DND-41 (cell line): ENCODE measurements at regions not wholly inside any gene's neighbourhood (a gene's known extent, or its start where the extent isn't known, plus 50 kb on each side); places are given as distances from the start of the nearest gene placed in this dataset.

ENCODE experiments used
- ATAC-seq: fragments of 200-7000 bp; cut with Tn5 transposase; 3 replicates; pipeline ENCODE4 v1.9.1; 2021; ENCODE audit warnings: low read depth; ENCODE audit not compliant: insufficient read depth
- DNase-seq: peaks from one replicate; pipeline ENCODE4 v3.0.0-alpha.2; 2020
- H2AFZ ChIP-seq: 2 replicates; pipeline ENCODE4 v1.6.0; 2012; ENCODE audit warnings: low read depth, low read length
- H3K27ac ChIP-seq: 2 replicates; pipeline ENCODE4 v1.5.1; 2012; ENCODE audit warnings: low read length, inconsistent platforms
- H3K27me3 ChIP-seq: fragments of 200-600 bp; sonication (generic); 2 replicates; pipeline ENCODE4 v1.6.0; 2012; ENCODE audit warnings: low read length, mild to moderate bottlenecking, inconsistent platforms; ENCODE audit not compliant: insufficient read depth, poor library complexity
- H3K36me3 ChIP-seq: 2 replicates; pipeline ENCODE4 v1.5.1; 2012; ENCODE audit warnings: low read length, inconsistent platforms; ENCODE audit not compliant: insufficient read depth
- H3K4me1 ChIP-seq: 2 replicates; pipeline ENCODE4 v1.5.1; 2012; ENCODE audit warnings: mild to moderate bottlenecking, low read length; ENCODE audit not compliant: insufficient read depth
- H3K4me2 ChIP-seq: 2 replicates; pipeline ENCODE4 v1.6.0; 2012; ENCODE audit warnings: mild to moderate bottlenecking, moderate library complexity, low read length, inconsistent platforms; ENCODE audit not compliant: insufficient read depth
- H3K4me3 ChIP-seq, 2 experiments: fragments of 200-600 bp in 1 of 2; shearing (Covaris generic) in 1 of 2; 2 replicates each; pipeline ENCODE4 v1.5.1; 2012 to 2016; ENCODE audit warnings: inconsistent platforms in 2 of 2, low read length in 2 of 2, mild to moderate bottlenecking in 2 of 2, low read depth in 1 of 2, moderate library complexity in 1 of 2
- H3K79me2 ChIP-seq: 2 replicates; pipeline ENCODE4 v1.6.0; 2012; ENCODE audit warnings: low read length, inconsistent platforms; ENCODE audit not compliant: insufficient read depth
- H3K9ac ChIP-seq: 2 replicates; pipeline ENCODE4 v1.6.0; 2012; ENCODE audit warnings: low read depth, mild to moderate bottlenecking, inconsistent platforms, low read length, moderate library complexity
- H3K9me3 ChIP-seq: 2 replicates; pipeline ENCODE4 v1.5.1; 2012; ENCODE audit warnings: low read length, moderate library complexity, mild to moderate bottlenecking, inconsistent platforms; ENCODE audit not compliant: insufficient read depth, severe bottlenecking
- H4K20me1 ChIP-seq: 2 replicates; pipeline ENCODE4 v1.6.0; 2012; ENCODE audit warnings: low read length; ENCODE audit not compliant: insufficient read depth
- CTCF ChIP-seq: IDR thresholded peaks from 2 replicates; pipeline ENCODE4 v1.5.1; 2012; ENCODE audit warnings: borderline replicate concordance, low read length, moderate library complexity, mild to moderate bottlenecking; ENCODE audit not compliant: poor library complexity, severe bottlenecking; ENCODE audit errors: extremely low read depth
- EZH2 ChIP-seq: IDR thresholded peaks from 3 replicates; pipeline ENCODE4 v1.6.1; 2012; ENCODE audit warnings: borderline replicate concordance, low read depth, mild to moderate bottlenecking, moderate library complexity, low read length, inconsistent platforms; ENCODE audit not compliant: severe bottlenecking

- ATAC-seq (no peak), DNase-seq (no peak)
- no peaks in the 10 kb centered on the region for H3K9me3 ChIP-seq
- H3K4me3 ChIP-seq = no peak overlapping the region
- no peak overlapping the region for H3K4me2 ChIP-seq
- TF ChIP-seq EZH2 (no peak), CTCF (no peak)
- no peaks in the 10 kb centered on the region for H3K4me1 ChIP-seq
- H3K79me2 ChIP-seq = no peaks in the 10 kb centered on the region
- no peaks in the 10 kb centered on the region for H4K20me1 ChIP-seq
- no peak overlapping the region for H3K9ac ChIP-seq
- H3K36me3 ChIP-seq = no peaks in the 10 kb centered on the region
- no peaks in the 10 kb centered on the region for H3K27me3 ChIP-seq
- H3K27ac ChIP-seq = no peak overlapping the region
- H2AFZ ChIP-seq = no peak overlapping the region
These were observed 137.6 kb upstream of the MANEA start for GRCh38 chr6:95439741-95440140.

GRCh38 chr6:95448208-95448607, 129.1 kb upstream of the MANEA start:
- H2AFZ ChIP-seq = no peak overlapping the region
- H3K9me3 ChIP-seq = no peaks in the 10 kb centered on the region
- DNase-seq = no peak
- H3K36me3 ChIP-seq = no peaks in the 10 kb centered on the region
- no peaks in the 10 kb centered on the region for H3K4me1 ChIP-seq
- H3K27me3 ChIP-seq = no peaks in the 10 kb centered on the region
- H3K9ac ChIP-seq = no peak overlapping the region
- H4K20me1 ChIP-seq = no peaks in the 10 kb centered on the region
- no peak for TF ChIP-seq CTCF
- TF ChIP-seq EZH2 = no peak
- H3K79me2 ChIP-seq = no peaks in the 10 kb centered on the region
- H3K4me3 ChIP-seq = no peak overlapping the region
- ATAC-seq = no peak
- no peak overlapping the region for H3K4me2 ChIP-seq
- no peak overlapping the region for H3K27ac ChIP-seq

- no peak for ATAC-seq
- no peaks in the 10 kb centered on the region for H3K36me3 ChIP-seq
- H3K27me3 ChIP-seq = no peaks in the 10 kb centered on the region
- no peak overlapping the region for H3K4me3 ChIP-seq
- no peaks in the 10 kb centered on the region for H4K20me1 ChIP-seq
- no peaks in the 10 kb centered on the region for H3K9me3 ChIP-seq
- TF ChIP-seq EZH2 (no peak), CTCF (no peak)
- no peak for DNase-seq
- H2AFZ ChIP-seq = no peak overlapping the region
- H3K9ac ChIP-seq = no peak overlapping the region
- H3K4me1 ChIP-seq = no peaks in the 10 kb centered on the region
- no peaks in the 10 kb centered on the region for H3K79me2 ChIP-seq
- no peak overlapping the region for H3K4me2 ChIP-seq
- H3K27ac ChIP-seq = no peak overlapping the region
These were observed 107.8 kb upstream of the MANEA start for GRCh38 chr6:95469511-95469910.

- H3K27ac ChIP-seq = no peak overlapping the region
- no peak for ATAC-seq
- no peaks in the 10 kb centered on the region for H3K9me3 ChIP-seq
- H3K9ac ChIP-seq = no peak overlapping the region
- DNase-seq = no peak
- H3K36me3 ChIP-seq = no peaks in the 10 kb centered on the region
- no peaks in the 10 kb centered on the region for H3K4me1 ChIP-seq
- H2AFZ ChIP-seq = no peak overlapping the region
- no peak overlapping the region for H3K4me2 ChIP-seq
- TF ChIP-seq EZH2 (no peak), CTCF (no peak)
- no peaks in the 10 kb centered on the region for H4K20me1 ChIP-seq
- H3K79me2 ChIP-seq = no peaks in the 10 kb centered on the region
- no peak overlapping the region for H3K4me3 ChIP-seq
- H3K27me3 ChIP-seq = no peaks in the 10 kb centered on the region
These were observed 98.4 kb upstream of the MANEA start for GRCh38 chr6:95478941-95479340.
